H1 (cell line): ENCODE measurements at regions not wholly inside any gene's neighbourhood (a gene's known extent, or its start where the extent isn't known, plus 50 kb on each side); places are given as distances from the start of the nearest gene placed in this dataset.
"Not testable (repeated sequence)": the region's sequence is repeated elsewhere in the genome, so short reads cannot be mapped to it uniquely, and the experiment has no call there.

Experiments used
- CTCF ChIA-PET: fragments of 300-600 bp; sonication (Branson Sonifier 250); formaldehyde crosslinking; loops from one replicate; lab custom pipeline; 2021; ENCODE audit not compliant: partially characterized antibody; lab: Charles Lee
- POLR2A ChIA-PET: fragments of 300-600 bp; sonication (Branson Sonifier 250); formaldehyde crosslinking; loops from one replicate; lab custom pipeline; 2021; ENCODE audit warnings: inconsistent platforms; ENCODE audit not compliant: partially characterized antibody; lab: Charles Lee
- DNase-seq, 2 experiments: peaks; one replicate each; pipeline versions ENCODE4 v3.0.0 to v3.0.0-alpha.2; 2010 to 2022; ENCODE audit warnings: low spot score in 2 of 2, low read depth in 1 of 2, mixed read lengths in 1 of 2
- FAIRE-seq: peaks from 2 replicates; lab custom pipeline; 2011; peaks lifted over from hg19 to GRCh38; lab: Jason Lieb, UNC
- H2AFZ ChIP-seq: 2 replicates; pipeline ENCODE4 v1.8.1; 2012; ENCODE audit warnings: low read length, inconsistent platforms
- H2AK5ac ChIP-seq: 2 replicates; pipeline ENCODE4 v1.6.1; 2013; ENCODE audit warnings: low read depth, low read length
- H2BK120ac ChIP-seq: replicated peaks from 2 replicates; pipeline ENCODE3; 2013; ENCODE audit warnings: low read depth, low read length, inconsistent platforms
- H2BK12ac ChIP-seq: 2 replicates; pipeline ENCODE4 v1.6.1; 2013; ENCODE audit warnings: low read depth, low read length
- H2BK15ac ChIP-seq: 2 replicates; pipeline ENCODE4 v1.6.1; 2013; ENCODE audit warnings: low read length
- H2BK20ac ChIP-seq: 2 replicates; pipeline ENCODE4 v1.6.1; 2013; ENCODE audit warnings: low read length
- H2BK5ac ChIP-seq: 2 replicates; pipeline ENCODE4 v1.6.1; 2013; ENCODE audit warnings: low read depth, low read length
- H3K14ac ChIP-seq: 2 replicates; pipeline ENCODE4 v1.6.1; 2013; ENCODE audit warnings: inconsistent platforms; ENCODE audit not compliant: insufficient read length
- H3K18ac ChIP-seq: 2 replicates; pipeline ENCODE4 v1.6.1; 2013; ENCODE audit warnings: low read length; ENCODE audit errors: extremely low read depth
- H3K23ac ChIP-seq: 2 replicates; pipeline ENCODE4 v1.6.1; 2013; ENCODE audit warnings: inconsistent platforms; ENCODE audit not compliant: insufficient read length
- H3K23me2 ChIP-seq: 2 replicates; pipeline ENCODE4 v1.6.1; 2013; ENCODE audit warnings: low read depth, low read length
- H3K27ac ChIP-seq: 2 replicates; pipeline ENCODE4 v1.6.1; 2011; ENCODE audit warnings: low read depth, low read length, inconsistent platforms
- H3K27me3 ChIP-seq, 4 experiments: replicated peaks in 1 of 4; 1 replicate in 1 of 4; 2 replicates in 3 of 4; pipeline versions ENCODE4 v1.6.1 to v1.8.1; 2011 to 2013; ENCODE audit warnings: low read length in 3 of 4, mild to moderate bottlenecking in 3 of 4, inconsistent platforms in 2 of 4, mixed read lengths in 2 of 4, moderate library complexity in 1 of 4; ENCODE audit not compliant: control insufficient read depth in 3 of 4, insufficient read depth in 3 of 4; ENCODE audit errors: extremely low read depth in 1 of 4
- H3K36me3 ChIP-seq, 4 experiments: 2 replicates each; pipeline versions ENCODE4 v1.6.1 to v1.8.1; 2011 to 2013; ENCODE audit warnings: mild to moderate bottlenecking in 4 of 4, low read length in 3 of 4, moderate library complexity in 2 of 4, control low read depth in 1 of 4, inconsistent platforms in 1 of 4; ENCODE audit not compliant: insufficient read depth in 4 of 4, control insufficient read depth in 2 of 4
- H3K4ac ChIP-seq: replicated peaks from 2 replicates; pipeline ENCODE3; 2013; ENCODE audit warnings: low read length, low read depth, mixed read lengths, inconsistent platforms; ENCODE audit not compliant: insufficient read length
- H3K4me1 ChIP-seq, 4 experiments: replicated peaks in 1 of 4; 1 replicate in 1 of 4; 2 replicates in 3 of 4; pipeline versions ENCODE4 v1.6.1 to v1.8.1; 2011 to 2013; ENCODE audit warnings: low read length in 3 of 4, inconsistent platforms in 2 of 4, mixed read lengths in 1 of 4; ENCODE audit not compliant: insufficient read depth in 4 of 4, control insufficient read depth in 3 of 4
- H3K4me2 ChIP-seq, 2 experiments: 2 replicates each; pipeline versions ENCODE4 v1.6.1 to v1.8.1; 2011 to 2013; ENCODE audit warnings: low read depth in 2 of 2, low read length in 2 of 2, control low read depth in 1 of 2, inconsistent platforms in 1 of 2, mild to moderate bottlenecking in 1 of 2; ENCODE audit not compliant: insufficient read depth in 1 of 2
- H3K4me3 ChIP-seq, 4 experiments: fragments of 200-600, 300-600 bp in 1 of 4; sonication (generic), shearing (Covaris generic), sonication (Bioruptor Twin) in 1 of 4; 2 replicates each; pipeline versions ENCODE4 v1.5.1 to v1.8.1; 2011 to 2016; ENCODE audit warnings: low read length in 4 of 4, low read depth in 3 of 4, control low read depth in 2 of 4, inconsistent platforms in 2 of 4, mild to moderate bottlenecking in 2 of 4, mixed read lengths in 1 of 4, moderate library complexity in 1 of 4; ENCODE audit not compliant: insufficient read depth in 2 of 4; ENCODE audit errors: extremely low read depth in 1 of 4
- H3K56ac ChIP-seq: replicated peaks from 2 replicates; pipeline ENCODE3; 2013; ENCODE audit warnings: low read depth, mild to moderate bottlenecking, mixed read lengths, low read length, inconsistent platforms; ENCODE audit not compliant: insufficient read length
- H3K79me1 ChIP-seq: 2 replicates; pipeline ENCODE4 v1.6.1; 2013; ENCODE audit warnings: low read depth, low read length, control low read depth
- H3K79me2 ChIP-seq, 2 experiments: 2 replicates each; pipeline versions ENCODE4 v1.6.1 to v1.8.1; 2012 to 2013; ENCODE audit warnings: low read length in 2 of 2, mild to moderate bottlenecking in 2 of 2, inconsistent platforms in 1 of 2; ENCODE audit not compliant: insufficient read depth in 2 of 2, control insufficient read depth in 1 of 2
- H3K9ac ChIP-seq, 4 experiments: replicated peaks in 1 of 4; 1 replicate in 1 of 4; 2 replicates in 3 of 4; pipeline versions ENCODE4 v1.6.1 to v1.8.1; 2011 to 2013; ENCODE audit warnings: low read depth in 3 of 4, low read length in 3 of 4, control low read depth in 2 of 4, mild to moderate bottlenecking in 2 of 4, moderate library complexity in 2 of 4, inconsistent platforms in 1 of 4; ENCODE audit errors: extremely low read depth in 1 of 4
- H3K9me3 ChIP-seq, 2 experiments: 2 replicates each; pipeline versions ENCODE4 v1.6.1 to v1.8.1; 2012 to 2013; ENCODE audit warnings: mild to moderate bottlenecking in 2 of 2, moderate library complexity in 2 of 2, control low read depth in 1 of 2, inconsistent platforms in 1 of 2, low read depth in 1 of 2, low read length in 1 of 2, mixed read lengths in 1 of 2; ENCODE audit not compliant: insufficient read depth in 2 of 2
- H4K20me1 ChIP-seq, 2 experiments: replicated peaks in 1 of 2; 2 replicates each; pipeline versions ENCODE3 to v1.8.1; 2011 to 2013; ENCODE audit warnings: inconsistent platforms in 2 of 2, low read length in 2 of 2, mild to moderate bottlenecking in 1 of 2; ENCODE audit not compliant: insufficient read depth in 2 of 2, control insufficient read depth in 1 of 2
- H4K5ac ChIP-seq: 2 replicates; pipeline ENCODE4 v1.6.1; 2013; ENCODE audit warnings: low read length, low read depth, mixed read lengths, inconsistent platforms; ENCODE audit not compliant: insufficient read length
- H4K8ac ChIP-seq: 2 replicates; pipeline ENCODE4 v1.8.0; 2013; ENCODE audit warnings: mild to moderate bottlenecking, moderate library complexity, low read length, inconsistent platforms; ENCODE audit not compliant: insufficient read depth; ENCODE audit errors: extremely low read depth
- H4K91ac ChIP-seq: replicated peaks from 2 replicates; pipeline ENCODE3; 2013; ENCODE audit warnings: low read length, mixed read lengths, inconsistent platforms; ENCODE audit not compliant: insufficient read length
- WGBS, 2 experiments: shearing (Covaris generic) in 1 of 2; methylation state at CpG; one replicate each; pipeline versions ENCODE4 v1.1.6 to v1.1.7; 2013 to 2015; ENCODE audit warnings: low lambda C conversion rate in 2 of 2, mixed read lengths in 2 of 2, inconsistent platforms in 1 of 2, low coverage in 1 of 2, missing lambda C conversion rate in 1 of 2; ENCODE audit not compliant: insufficient replicate concordance in 2 of 2, insufficient coverage in 1 of 2, insufficient read length in 1 of 2; ENCODE audit errors: extremely low coverage in 1 of 2, missing lambda C conversion rate in 1 of 2; 5-methylcytosine and 5-hydroxymethylcytosine counted together

DNA sequence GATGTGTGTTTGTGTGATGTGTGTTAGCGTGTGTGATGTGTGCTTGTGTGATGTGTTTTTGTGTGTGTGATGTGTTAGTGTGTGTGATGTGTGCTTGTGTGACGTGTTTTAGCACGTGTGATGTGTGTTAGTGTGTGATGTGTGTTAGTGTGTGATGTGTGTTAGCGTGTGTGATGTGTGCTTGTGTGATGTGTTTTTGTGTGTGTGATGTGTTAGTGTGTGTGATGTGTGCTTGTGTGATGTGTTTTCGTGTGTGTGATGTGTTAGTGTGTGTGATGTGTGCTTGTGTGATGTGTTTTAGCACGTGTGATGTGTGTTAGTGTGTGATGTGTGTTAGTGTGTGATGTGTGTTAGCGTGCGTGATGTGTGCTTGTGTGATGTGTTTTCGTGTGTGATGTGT lies 69.0 kb upstream of the CFAP46 start:
- H3K23ac ChIP-seq, POLR2A ChIA-PET, H2BK12ac ChIP-seq, H2BK15ac ChIP-seq, H3K4ac ChIP-seq, H2BK20ac ChIP-seq, H3K79me2 ChIP-seq, H4K8ac ChIP-seq, H3K4me1 ChIP-seq, DNase-seq, H3K4me2 ChIP-seq, H4K91ac ChIP-seq, H3K4me3 ChIP-seq, H2BK120ac ChIP-seq, H2AFZ ChIP-seq, H3K36me3 ChIP-seq, H4K5ac ChIP-seq, H3K56ac ChIP-seq, H3K79me1 ChIP-seq, H3K27me3 ChIP-seq, H3K27ac ChIP-seq, H3K9me3 ChIP-seq, H3K18ac ChIP-seq, H4K20me1 ChIP-seq, H3K9ac ChIP-seq: not testable (repeated sequence)
- FAIRE-seq: peak; percentile 32
- WGBS, 2 experiments: 81 to 100% methylated on average over 6 to 9 of the region's 9 CpGs
- H2BK5ac ChIP-seq: 0 out of 2 replicates have a peak overlapping the region, but pooled peaks have one; percentile 44
- peak overlapping the region; percentile 12 for H3K14ac ChIP-seq
- CTCF ChIA-PET: interaction anchor here (0.6 kb wide), 1 partner anchor 230 kb away, joined by 3 read pairs; no protein-coding TSS in a partner anchor
- H2AK5ac ChIP-seq: peak overlapping the region; percentile 99
- H3K23me2 ChIP-seq: peaks cover 10% of the 10 kb centered on the region

DNA sequence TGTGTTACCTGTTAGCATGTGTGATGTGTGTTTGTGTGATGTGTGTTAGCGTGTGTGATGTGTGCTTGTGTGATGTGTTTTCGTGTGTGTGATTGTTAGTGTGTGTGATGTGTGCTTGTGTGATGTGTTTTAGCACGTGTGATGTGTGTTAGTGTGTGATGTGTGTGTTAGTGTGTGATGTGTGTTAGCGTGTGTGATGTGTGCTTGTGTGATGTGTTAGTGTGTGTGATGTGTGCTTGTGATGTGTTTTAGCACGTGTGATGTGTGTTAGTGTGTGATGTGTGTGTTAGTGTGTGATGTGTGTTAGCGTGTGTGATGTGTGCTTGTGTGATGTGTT lies 68.4 kb upstream of the CFAP46 start:
- H3K4ac ChIP-seq, DNase-seq, H3K23ac ChIP-seq, H3K14ac ChIP-seq, H3K18ac ChIP-seq, H3K27ac ChIP-seq, H2BK120ac ChIP-seq, H4K8ac ChIP-seq, H3K9me3 ChIP-seq, H3K4me1 ChIP-seq, POLR2A ChIA-PET, H3K79me1 ChIP-seq, H4K20me1 ChIP-seq, H2AFZ ChIP-seq, H3K36me3 ChIP-seq, H3K4me2 ChIP-seq, H2BK12ac ChIP-seq, CTCF ChIA-PET, H3K4me3 ChIP-seq, H3K79me2 ChIP-seq, H4K5ac ChIP-seq, H3K27me3 ChIP-seq: not testable (repeated sequence)
- peak overlapping the region; percentile 75; the same call in 1 of the 2 replicates for H2AK5ac ChIP-seq
- FAIRE-seq: peak; percentile 97
- peak overlapping the region; percentile 0 for H4K91ac ChIP-seq
- peak overlapping the region; percentile 67; the same call in 1 of the 2 replicates for H2BK15ac ChIP-seq
- peak overlapping the region; percentile 35; the same call in 1 of the 2 replicates for H2BK5ac ChIP-seq
- WGBS, 2 experiments: 84 to 100% methylated on average over 1 to 6 of the region's 6 CpGs
- H3K56ac ChIP-seq: peak overlapping the region; percentile 59
- H3K23me2 ChIP-seq: peaks cover 10% of the 10 kb centered on the region
- peak overlapping the region in 1 of 4 experiments; percentile 41; a peak in 1 of 7 replicates for H3K9ac ChIP-seq
- 0 out of 2 replicates have a peak overlapping the region, but pooled peaks have one; percentile 9 for H2BK20ac ChIP-seq
